HG02588 (cell line): ENCODE measurements at regions not wholly inside any gene's neighbourhood (a gene's known extent, or its start where the extent isn't known, plus 50 kb on each side); places are given as distances from the start of the nearest gene placed in this dataset.
"Not testable (repeated sequence)": the region's sequence is repeated elsewhere in the genome, so short reads cannot be mapped to it uniquely, and the experiment has no call there.

Source experiments
- ATAC-seq: cut with Tn5 transposase; IDR thresholded peaks from one replicate; pipeline ENCODE4 v1.9.1; 2021; ENCODE audit warnings: mild to moderate bottlenecking, moderate library complexity; ENCODE audit not compliant: unreplicated experiment

- ATAC-seq, result no peak
These were observed 70.0 kb upstream of the NAMPT start for GRCh38 chr7:106354822-106355221.

- no peak for ATAC-seq
These were observed 69.2 kb upstream of the NAMPT start for GRCh38 chr7:106353944-106354343.

- no peak for ATAC-seq
These were observed 63.4 kb upstream of the NAMPT start for GRCh38 chr7:106348231-106348630.

GRCh38 chr7:106347229-106347833 is 62.5 kb upstream of the NAMPT start:
- no peak for ATAC-seq

GRCh38 chr7:106346678-106347217 is 62.0 kb upstream of the NAMPT start:
- peak; percentile 90 for ATAC-seq

- no peak for ATAC-seq
These were observed 61.4 kb upstream of the NAMPT start for GRCh38 chr7:106346167-106346677.

GRCh38 chr7:106345421-106346166 is 60.8 kb upstream of the NAMPT start:
- peak; percentile 28 for ATAC-seq

- no peak for ATAC-seq
These were observed 60.1 kb upstream of the NAMPT start for GRCh38 chr7:106344861-106345260.

- no peak for ATAC-seq
These were observed 59.4 kb upstream of the NAMPT start for GRCh38 chr7:106344211-106344610.

GRCh38 chr7:106342049-106342448 is 57.3 kb upstream of the NAMPT start:
- not testable (repeated sequence) for ATAC-seq

GRCh38 chr7:106340247-106340596 is 55.4 kb upstream of the NAMPT start:
- ATAC-seq, result not testable (repeated sequence)

GRCh38 chr7:106339513-106340246 is 54.9 kb upstream of the NAMPT start:
- ATAC-seq, result no peak

- ATAC-seq, result no peak
These were observed 53.0 kb upstream of the NAMPT start for GRCh38 chr7:106337754-106338153.

- ATAC-seq, result no peak
These were observed 51.0 kb upstream of the NAMPT start for GRCh38 chr7:106335814-106336213.
